Activated naive CD8-positive, alpha-beta T cell (primary cell): ENCODE measurements at regions not wholly inside any gene's neighbourhood (a gene's known extent, or its start where the extent isn't known, plus 50 kb on each side); places are given as distances from the start of the nearest gene placed in this dataset.
"Not testable (repeated sequence)": the region's sequence is repeated elsewhere in the genome, so short reads cannot be mapped to it uniquely, and the experiment has no call there.

ENCODE experiments used
- H3K27ac Mint-ChIP-seq: one replicate; pipeline ENCODE4 v1.8.0; 2021; ENCODE audit warnings: mixed read lengths
- H3K27me3 Mint-ChIP-seq: one replicate; pipeline ENCODE4 v1.8.0; 2021; ENCODE audit warnings: mixed read lengths
- H3K36me3 Mint-ChIP-seq: one replicate; pipeline ENCODE4 v1.8.0; 2021; ENCODE audit warnings: mixed read lengths
- H3K4me1 Mint-ChIP-seq: one replicate; pipeline ENCODE4 v1.8.0; 2021; ENCODE audit warnings: low read depth, mixed read lengths
- H3K4me3 Mint-ChIP-seq: one replicate; pipeline ENCODE4 v1.8.0; 2021; ENCODE audit warnings: mild to moderate bottlenecking, mixed read lengths
- H3K9me3 Mint-ChIP-seq: one replicate; pipeline ENCODE4 v1.8.0; 2021; ENCODE audit warnings: low read depth, mixed read lengths

DNA sequence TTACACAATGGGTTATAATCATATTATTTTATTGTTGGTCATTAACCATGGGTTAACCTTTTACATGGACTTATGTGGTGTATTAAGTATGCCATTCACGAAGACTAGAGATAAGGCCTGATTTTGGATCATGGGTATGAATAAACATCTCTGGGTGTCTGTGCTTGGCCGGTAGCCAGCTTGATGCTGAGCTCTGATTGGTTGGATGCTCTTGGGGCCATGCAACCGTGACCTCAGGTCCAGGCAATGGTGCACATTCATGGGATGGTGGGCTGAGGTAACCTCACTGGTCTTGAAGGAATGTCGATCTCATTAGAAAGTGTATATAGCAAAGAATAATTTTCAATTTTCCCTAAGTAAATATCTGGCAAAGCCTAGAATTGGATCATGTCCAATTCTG lies 158.2 kb upstream of the IL12B start:
- H3K27me3 Mint-ChIP-seq = peaks cover 2% of the 10 kb centered on the region
- no peak overlapping the region for H3K4me3 Mint-ChIP-seq
- no peaks in the 10 kb centered on the region for H3K9me3 Mint-ChIP-seq
- H3K27ac Mint-ChIP-seq = no peak overlapping the region
- H3K36me3 Mint-ChIP-seq = no peaks in the 10 kb centered on the region
- no peaks in the 10 kb centered on the region for H3K4me1 Mint-ChIP-seq

- Mint-ChIP-seq H3K4me3 (no peak overlapping the region), H3K36me3 (no peaks in the 10 kb centered on the region), H3K9me3 (no peaks in the 10 kb centered on the region), H3K4me1 (no peaks in the 10 kb centered on the region), H3K27ac (no peak overlapping the region), H3K27me3 (peaks cover 1% of the 10 kb centered on the region)
Observed at GRCh38 chr5:159489779-159490178, 159.5 kb upstream of the IL12B start.

- H3K9me3 Mint-ChIP-seq = no peaks in the 10 kb centered on the region
- no peaks in the 10 kb centered on the region for H3K4me1 Mint-ChIP-seq
- no peaks in the 10 kb centered on the region for H3K27me3 Mint-ChIP-seq
- H3K27ac Mint-ChIP-seq = no peak overlapping the region
- H3K36me3 Mint-ChIP-seq = no peaks in the 10 kb centered on the region
- no peak overlapping the region for H3K4me3 Mint-ChIP-seq
Observed at GRCh38 chr5:159490507-159490906, 160.2 kb upstream of the IL12B start.

- no peaks in the 10 kb centered on the region for H3K27me3 Mint-ChIP-seq
- no peak overlapping the region for H3K27ac Mint-ChIP-seq
- no peak overlapping the region for H3K4me3 Mint-ChIP-seq
- peaks cover 2% of the 10 kb centered on the region for H3K36me3 Mint-ChIP-seq
- H3K4me1 Mint-ChIP-seq = no peaks in the 10 kb centered on the region
- H3K9me3 Mint-ChIP-seq = no peaks in the 10 kb centered on the region
Observed at GRCh38 chr5:159493696-159494095, 163.4 kb upstream of the IL12B start.

- Mint-ChIP-seq H3K4me3 (no peak overlapping the region), H3K27me3 (peaks cover 4% of the 10 kb centered on the region), H3K36me3 (peaks cover 2% of the 10 kb centered on the region), H3K9me3 (no peaks in the 10 kb centered on the region), H3K4me1 (no peaks in the 10 kb centered on the region), H3K27ac (no peak overlapping the region)
Observed at GRCh38 chr5:159496773-159497172, 166.5 kb upstream of the IL12B start.

DNA sequence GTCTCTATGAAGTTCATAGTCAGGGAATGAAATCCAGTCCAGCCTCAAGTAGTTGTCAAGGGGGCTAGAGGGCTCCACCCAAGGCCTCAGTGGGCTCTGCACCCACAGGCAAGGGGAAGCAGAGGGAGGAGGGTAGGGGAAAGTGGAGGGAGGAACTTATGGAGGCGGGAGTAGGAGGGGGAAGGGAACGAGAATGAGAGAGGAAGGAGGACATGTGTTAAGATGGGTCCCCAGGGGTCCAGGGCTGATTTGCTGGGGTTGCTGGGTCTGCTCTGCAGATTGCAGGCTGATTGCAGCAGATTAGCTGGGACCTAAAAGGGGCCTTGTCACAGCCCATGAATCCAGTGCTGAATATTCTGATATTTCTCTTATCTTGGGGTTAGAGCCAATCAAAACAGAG lies 166.9 kb upstream of the IL12B start:
- Mint-ChIP-seq H3K4me1 (no peaks in the 10 kb centered on the region), H3K36me3 (peaks cover 2% of the 10 kb centered on the region), H3K27me3 (peaks cover 4% of the 10 kb centered on the region), H3K9me3 (no peaks in the 10 kb centered on the region), H3K4me3 (no peak overlapping the region), H3K27ac (no peak overlapping the region)

GRCh38 chr5:159498630-159499029 lies 168.3 kb upstream of the IL12B start:
- Mint-ChIP-seq H3K36me3 (peaks cover 2% of the 10 kb centered on the region), H3K4me1 (no peaks in the 10 kb centered on the region), H3K27ac (no peak overlapping the region), H3K9me3 (no peaks in the 10 kb centered on the region), H3K4me3 (no peak overlapping the region), H3K27me3 (peaks cover 4% of the 10 kb centered on the region)

GRCh38 chr5:159502116-159502515 lies 171.8 kb upstream of the IL12B start:
- not testable (repeated sequence) for H3K9me3 Mint-ChIP-seq, H3K27ac Mint-ChIP-seq, H3K4me3 Mint-ChIP-seq, H3K4me1 Mint-ChIP-seq, H3K36me3 Mint-ChIP-seq, H3K27me3 Mint-ChIP-seq

GRCh38 chr5:159503236-159503635 lies 172.9 kb upstream of the IL12B start:
- H3K27me3 Mint-ChIP-seq = peaks cover 4% of the 10 kb centered on the region
- H3K36me3 Mint-ChIP-seq = peaks cover 2% of the 10 kb centered on the region
- H3K4me1 Mint-ChIP-seq = no peaks in the 10 kb centered on the region
- no peak overlapping the region for H3K27ac Mint-ChIP-seq
- no peak overlapping the region for H3K4me3 Mint-ChIP-seq
- H3K9me3 Mint-ChIP-seq = no peaks in the 10 kb centered on the region

DNA sequence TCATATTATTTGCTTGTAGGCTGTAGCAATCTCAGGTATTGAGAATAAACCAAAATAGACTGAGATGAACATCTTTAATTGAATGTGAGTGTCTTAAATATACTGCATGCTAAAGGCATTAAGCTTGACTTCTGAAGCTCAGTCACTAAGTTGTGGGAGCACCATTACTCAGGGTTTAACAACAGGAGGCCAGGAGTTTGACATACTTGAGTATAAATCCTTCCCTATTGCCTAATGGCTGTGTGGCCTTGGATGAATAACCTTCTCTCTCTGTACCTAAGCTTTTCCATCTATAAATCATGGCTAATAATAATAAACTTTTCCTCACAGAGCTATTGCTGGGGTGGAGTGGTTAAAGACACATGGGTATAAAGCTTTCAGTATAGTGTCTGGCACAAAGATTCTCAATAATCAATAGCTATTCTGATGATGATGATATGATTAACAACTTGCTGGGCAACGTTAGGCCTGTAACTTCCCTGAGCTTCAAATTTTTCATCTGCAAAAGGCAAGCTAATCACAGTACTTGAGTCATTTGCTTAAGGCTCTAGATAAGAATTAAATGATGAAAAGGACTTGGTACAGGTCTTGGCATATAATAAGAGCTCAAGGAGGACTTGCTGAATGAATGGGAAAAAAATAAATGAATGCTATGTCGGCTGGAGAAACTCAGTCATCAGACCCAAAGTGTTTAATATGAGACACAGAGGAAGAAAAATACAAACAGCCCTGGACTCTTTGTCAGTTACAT lies 174.0 kb upstream of the IL12B start:
- Mint-ChIP-seq H3K27ac (no peak overlapping the region), H3K9me3 (no peaks in the 10 kb centered on the region)

GRCh38 chr5:159504857-159505304 lies 174.6 kb upstream of the IL12B start:
- no peak overlapping the region for H3K4me3 Mint-ChIP-seq
- no peak overlapping the region for H3K27ac Mint-ChIP-seq
- no peaks in the 10 kb centered on the region for H3K36me3 Mint-ChIP-seq
- H3K4me1 Mint-ChIP-seq = no peaks in the 10 kb centered on the region
- H3K9me3 Mint-ChIP-seq = no peaks in the 10 kb centered on the region
- H3K27me3 Mint-ChIP-seq = peaks cover 3% of the 10 kb centered on the region

More for the DNA sequence above, 174.0 kb upstream of the IL12B start:
- H3K27me3 Mint-ChIP-seq = peaks cover 7% of the 10 kb centered on the region
- no peaks in the 10 kb centered on the region for H3K4me1 Mint-ChIP-seq
- no peaks in the 10 kb centered on the region for H3K36me3 Mint-ChIP-seq
- H3K4me3 Mint-ChIP-seq = no peak overlapping the region

DNA sequence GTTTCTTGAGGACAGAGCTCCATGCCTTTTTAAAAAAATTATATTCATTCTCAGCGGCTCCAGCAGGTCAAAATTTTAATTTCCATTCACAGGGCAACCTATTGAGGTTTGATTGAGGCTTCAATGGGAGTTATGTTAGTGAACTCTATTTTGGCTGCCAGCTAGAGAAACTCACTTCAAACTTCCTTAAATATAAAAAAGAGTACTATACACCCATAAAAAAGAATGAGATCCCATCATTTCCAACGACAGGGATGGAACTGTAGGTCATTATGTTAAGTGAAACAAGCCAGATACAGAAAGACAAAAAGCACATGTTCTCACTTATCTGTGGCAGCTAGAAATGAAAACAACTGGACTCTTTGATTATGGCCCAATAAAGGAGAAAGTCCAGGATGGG lies 176.8 kb upstream of the IL12B start:
- Mint-ChIP-seq H3K9me3 (no peaks in the 10 kb centered on the region), H3K27me3 (peaks cover 3% of the 10 kb centered on the region), H3K36me3 (no peaks in the 10 kb centered on the region), H3K27ac (no peak overlapping the region), H3K4me1 (no peaks in the 10 kb centered on the region), H3K4me3 (no peak overlapping the region)

DNA sequence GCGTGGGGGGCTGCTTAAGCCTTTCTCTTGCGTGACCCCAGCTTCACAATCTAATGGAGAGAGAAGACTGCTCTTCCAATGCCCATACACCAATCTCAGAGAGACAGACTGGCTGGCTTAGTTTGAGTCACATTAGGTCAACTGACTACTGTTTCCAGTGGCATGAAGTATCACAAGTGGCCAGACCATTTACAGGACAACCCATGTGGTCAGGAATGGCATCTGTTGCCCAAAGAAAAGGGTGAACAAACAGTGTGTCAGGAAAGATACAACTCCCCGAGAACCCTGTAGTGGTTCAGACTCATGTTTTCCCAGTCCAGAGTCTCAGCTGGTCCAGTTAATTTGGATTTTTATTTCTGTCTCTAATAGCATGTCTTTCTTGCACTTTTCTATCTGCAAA lies 177.4 kb upstream of the IL12B start:
- no peaks in the 10 kb centered on the region for H3K9me3 Mint-ChIP-seq
- no peaks in the 10 kb centered on the region for H3K36me3 Mint-ChIP-seq
- H3K27ac Mint-ChIP-seq = no peak overlapping the region
- no peaks in the 10 kb centered on the region for H3K4me1 Mint-ChIP-seq
- H3K27me3 Mint-ChIP-seq = peaks cover 3% of the 10 kb centered on the region
- H3K4me3 Mint-ChIP-seq = no peak overlapping the region

DNA sequence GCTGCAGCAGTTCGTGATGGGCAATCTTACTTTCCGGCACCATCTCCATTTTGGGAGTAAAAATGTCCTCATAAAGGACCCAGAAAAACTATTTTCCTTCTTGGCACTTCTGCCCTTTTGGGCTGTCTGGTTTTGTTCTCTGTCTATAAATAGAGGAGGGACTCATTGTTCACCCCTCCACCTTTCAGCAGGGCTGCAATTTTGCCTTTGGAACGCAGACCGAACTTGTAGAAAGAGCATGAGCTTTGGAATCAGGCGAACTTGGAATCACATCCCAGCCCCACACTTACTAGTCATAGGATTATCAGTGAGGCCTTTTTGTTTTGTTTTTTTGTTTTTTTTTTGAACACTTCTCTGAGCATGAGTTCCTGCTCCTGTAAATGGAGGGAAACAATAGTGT lies 178.1 kb upstream of the IL12B start:
- Mint-ChIP-seq H3K4me1 (no peaks in the 10 kb centered on the region), H3K9me3 (no peaks in the 10 kb centered on the region), H3K36me3 (no peaks in the 10 kb centered on the region), H3K4me3 (no peak overlapping the region), H3K27me3 (peaks cover 3% of the 10 kb centered on the region), H3K27ac (no peak overlapping the region)

DNA sequence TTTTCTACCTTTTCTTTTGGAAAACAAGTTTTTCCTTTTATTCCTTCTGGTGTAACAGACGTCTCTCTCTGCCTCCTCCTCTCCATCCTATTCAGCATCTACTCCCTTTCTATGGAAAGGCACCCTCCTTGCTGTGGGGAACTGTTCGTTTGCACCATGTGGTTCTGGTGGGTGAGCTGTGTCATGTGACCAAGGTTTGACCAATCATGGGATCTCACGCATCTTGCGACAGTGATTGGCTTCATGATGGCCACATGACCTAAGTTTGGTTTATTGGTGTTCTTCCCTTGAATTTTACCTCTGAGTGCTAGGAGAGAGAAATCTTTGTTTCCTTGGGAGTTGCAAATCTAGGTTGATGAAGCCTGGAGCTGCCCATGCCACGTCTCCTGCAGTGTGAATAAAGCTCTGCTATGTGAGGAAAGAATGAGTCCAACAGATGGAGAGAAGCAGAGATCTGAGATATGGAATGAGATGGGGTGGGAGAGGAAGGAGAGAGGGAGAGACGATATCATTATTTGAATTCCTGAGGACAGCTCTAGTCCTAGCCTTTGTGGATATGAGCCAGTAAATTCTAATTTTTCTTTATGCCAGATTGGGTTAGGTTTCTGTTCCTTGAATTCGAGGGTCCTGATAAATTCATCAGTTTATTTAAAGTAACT lies 178.8 kb upstream of the IL12B start:
- peaks cover 3% of the 10 kb centered on the region for H3K27me3 Mint-ChIP-seq

GRCh38 chr5:159510282-159510681 lies 180.0 kb upstream of the IL12B start:
- no peak overlapping the region for H3K4me3 Mint-ChIP-seq

More for the DNA sequence above, 178.8 kb upstream of the IL12B start:
- Mint-ChIP-seq H3K4me3 (no peak overlapping the region), H3K9me3 (no peaks in the 10 kb centered on the region), H3K36me3 (no peaks in the 10 kb centered on the region), H3K27ac (no peak overlapping the region), H3K4me1 (no peaks in the 10 kb centered on the region)

More at GRCh38 chr5:159510282-159510681, 180.0 kb upstream of the IL12B start:
- H3K27me3 Mint-ChIP-seq = peaks cover 6% of the 10 kb centered on the region
- no peak overlapping the region for H3K27ac Mint-ChIP-seq
- H3K36me3 Mint-ChIP-seq = no peaks in the 10 kb centered on the region
- no peaks in the 10 kb centered on the region for H3K9me3 Mint-ChIP-seq
- peaks cover 2% of the 10 kb centered on the region for H3K4me1 Mint-ChIP-seq
